GM23248 (cell line): ENCODE measurements at regions not wholly inside any gene's neighbourhood (a gene's known extent, or its start where the extent isn't known, plus 50 kb on each side); places are given as distances from the start of the nearest gene placed in this dataset.
"Not testable (repeated sequence)": the region's sequence is repeated elsewhere in the genome, so short reads cannot be mapped to it uniquely, and the experiment has no call there.

Experiments
- DNase-seq: peaks from one replicate; pipeline ENCODE4 v3.0.0-alpha.2; 2015
- H2AFZ ChIP-seq: fragments of 200-600 bp; sonication (generic); 2 replicates; pipeline ENCODE4 v1.6.1; 2016; ENCODE audit warnings: antibody characterized with exemption
- H3F3A ChIP-seq: fragments of 200-600 bp; sonication (generic); 2 replicates; pipeline ENCODE4 v1.6.1; 2016; ENCODE audit warnings: mild to moderate bottlenecking, antibody characterized with exemption, mixed run types; ENCODE audit not compliant: insufficient read depth
- H3K27ac ChIP-seq: fragments of 200-600 bp; sonication (generic); 2 replicates; pipeline ENCODE4 v1.5.1; 2016; ENCODE audit warnings: mild to moderate bottlenecking
- H3K27me3 ChIP-seq: fragments of 200-600 bp; sonication (generic); replicated peaks from 2 replicates; pipeline ENCODE4 v1.6.1; 2016; ENCODE audit warnings: mild to moderate bottlenecking; ENCODE audit not compliant: insufficient read depth
- H3K36me3 ChIP-seq: fragments of 200-600 bp; sonication (generic); 2 replicates; pipeline ENCODE4 v1.6.1; 2016; ENCODE audit warnings: low read depth, mild to moderate bottlenecking
- H3K4me1 ChIP-seq: fragments of 200-600 bp; sonication (generic); 2 replicates; pipeline ENCODE4 v1.6.1; 2016; ENCODE audit warnings: mild to moderate bottlenecking; ENCODE audit not compliant: insufficient read depth
- H3K4me2 ChIP-seq: fragments of 200-600 bp; sonication (generic); one replicate; pipeline ENCODE4 v1.6.1; 2016; ENCODE audit warnings: mild to moderate bottlenecking; ENCODE audit not compliant: unreplicated experiment
- H3K4me3 ChIP-seq: fragments of 200-600 bp; sonication (generic); 2 replicates; pipeline ENCODE4 v1.5.1; 2016; ENCODE audit warnings: mild to moderate bottlenecking
- H3K79me2 ChIP-seq: fragments of 200-600 bp; sonication (generic); 2 replicates; pipeline ENCODE4 v1.6.1; 2016; ENCODE audit warnings: mild to moderate bottlenecking; ENCODE audit not compliant: insufficient read depth
- H3K9ac ChIP-seq: fragments of 200-600 bp; sonication (generic); 2 replicates; pipeline ENCODE4 v1.6.1; 2016; ENCODE audit warnings: mild to moderate bottlenecking
- H3K9me2 ChIP-seq: fragments of 200-600 bp; sonication (generic); 2 replicates; pipeline ENCODE4 v1.6.1; 2016; ENCODE audit warnings: mixed run types, mild to moderate bottlenecking, moderate library complexity; ENCODE audit not compliant: insufficient read depth
- H3K9me3 ChIP-seq: fragments of 200-600 bp; sonication (generic); one replicate; pipeline ENCODE4 v1.6.1; 2017; ENCODE audit warnings: low read depth
- H4K20me1 ChIP-seq: fragments of 200-600 bp; sonication (generic); 2 replicates; pipeline ENCODE4 v1.6.0; 2016; ENCODE audit not compliant: insufficient read depth
- EZH2phosphoT487 ChIP-seq: fragments of 200-600 bp; sonication (generic); IDR thresholded peaks from 2 replicates; pipeline ENCODE4 v1.6.1; 2018; ENCODE audit warnings: antibody characterized with exemption, moderate library complexity, mild to moderate bottlenecking, low read depth; ENCODE audit not compliant: insufficient read depth
- WGBS, 2 experiments: methylation state at CpG; one replicate each; pipeline ENCODE4 v1.1.6; 2015 to 2017; ENCODE audit warnings: low lambda C conversion rate in 2 of 2, low coverage in 1 of 2; ENCODE audit errors: missing lambda C conversion rate in 2 of 2; 5-methylcytosine and 5-hydroxymethylcytosine counted together
- in situ Hi-C: fragments of 300-500 bp; cut with MboI; formaldehyde crosslinking; loops from 2 replicates; pipeline ENCODE4 v1.15.0; 2020

GRCh38 chr17:30724034-30724650, 100.3 kb downstream of the CRLF3 start:
- in situ Hi-C loops = loop anchor here (25.0 kb wide), 1 partner anchor 212 kb away; no protein-coding TSS in a partner anchor
- H3K4me2 ChIP-seq, H3K27me3 ChIP-seq, H3K36me3 ChIP-seq, DNase-seq, H3K9me3 ChIP-seq, H2AFZ ChIP-seq, H3F3A ChIP-seq, H3K4me1 ChIP-seq, H3K9ac ChIP-seq, H4K20me1 ChIP-seq, H3K4me3 ChIP-seq, H3K27ac ChIP-seq, H3K9me2 ChIP-seq: not testable (repeated sequence)
- peaks cover 53% of the 10 kb centered on the region for H3K79me2 ChIP-seq
- WGBS, 2 experiments = 85 to 87% methylated on average over 10 to 11 of the region's 11 CpGs

GRCh38 chr17:30722114-30722780, 102.2 kb downstream of the CRLF3 start:
- H3K9ac ChIP-seq, H3K9me3 ChIP-seq, DNase-seq, H3K27me3 ChIP-seq, H3F3A ChIP-seq, H4K20me1 ChIP-seq, H3K4me1 ChIP-seq, H3K27ac ChIP-seq, H2AFZ ChIP-seq, H3K9me2 ChIP-seq, H3K36me3 ChIP-seq, H3K4me2 ChIP-seq, H3K4me3 ChIP-seq: not testable (repeated sequence)
- peaks cover 48% of the 10 kb centered on the region for H3K79me2 ChIP-seq
- WGBS, 2 experiments = 88% methylated on average over 12 of the region's 12 CpGs
- in situ Hi-C loops = loop anchor here (25.0 kb wide), 1 partner anchor 210 kb away; no protein-coding TSS in a partner anchor

- not testable (repeated sequence) for H2AFZ ChIP-seq, H3K4me3 ChIP-seq, H3K27me3 ChIP-seq, H3K4me2 ChIP-seq, H3K36me3 ChIP-seq, H3F3A ChIP-seq, H4K20me1 ChIP-seq, H3K27ac ChIP-seq, H3K9me3 ChIP-seq, H3K4me1 ChIP-seq, H3K9me2 ChIP-seq, DNase-seq, H3K9ac ChIP-seq
- H3K79me2 ChIP-seq = peaks cover 44% of the 10 kb centered on the region
- WGBS, 2 experiments = 80 to 88% methylated on average over 4 to 5 of the region's 5 CpGs
- in situ Hi-C loops = loop anchor here (25.0 kb wide), 1 partner anchor 209 kb away; no protein-coding TSS in a partner anchor
Observed at GRCh38 chr17:30720971-30721370, 103.5 kb downstream of the CRLF3 start.

GRCh38 chr17:30720013-30720471, 104.5 kb downstream of the CRLF3 start:
- H3K27me3 ChIP-seq = no peaks in the 10 kb centered on the region
- H3K27ac ChIP-seq = no peak overlapping the region
- H3K4me3 ChIP-seq = no peak overlapping the region
- no peak for DNase-seq
- H3K36me3 ChIP-seq = no peaks in the 10 kb centered on the region
- WGBS, 2 experiments = 92 to 94% methylated on average over 10 to 14 of the region's 14 CpGs
- H3F3A ChIP-seq = no peaks in the 10 kb centered on the region
- no peaks in the 10 kb centered on the region for H3K9me2 ChIP-seq
- peaks cover 43% of the 10 kb centered on the region for H3K79me2 ChIP-seq
- no peak overlapping the region for H3K9ac ChIP-seq
- H3K4me1 ChIP-seq = no peaks in the 10 kb centered on the region
- no peaks in the 10 kb centered on the region for H3K9me3 ChIP-seq
- no peak overlapping the region for H3K4me2 ChIP-seq
- no peak for TF ChIP-seq EZH2phosphoT487
- in situ Hi-C loops = loop anchor here (25.0 kb wide), 1 partner anchor 208 kb away; no protein-coding TSS in a partner anchor
- H4K20me1 ChIP-seq = no peaks in the 10 kb centered on the region
- no peak overlapping the region for H2AFZ ChIP-seq

GRCh38 chr17:30719131-30719973, 105.1 kb downstream of the CRLF3 start:
- not testable (repeated sequence) for H3F3A ChIP-seq, H3K4me3 ChIP-seq, H3K9me2 ChIP-seq, H3K4me2 ChIP-seq, H3K9ac ChIP-seq, H2AFZ ChIP-seq, H3K27me3 ChIP-seq, H3K36me3 ChIP-seq, H3K9me3 ChIP-seq, H3K27ac ChIP-seq, H4K20me1 ChIP-seq, H3K4me1 ChIP-seq
- peak; percentile 69 for DNase-seq
- peaks cover 43% of the 10 kb centered on the region for H3K79me2 ChIP-seq
- in situ Hi-C loops = loop anchor here (25.0 kb wide), 1 partner anchor 207 kb away; no protein-coding TSS in a partner anchor
- 64 to 65% methylated on average over 22 of the region's 22 CpGs for WGBS, 2 experiments

GRCh38 chr17:30718691-30719090, 105.8 kb downstream of the CRLF3 start:
- not testable (repeated sequence) for H3K4me2 ChIP-seq, H3K4me1 ChIP-seq, H3K9ac ChIP-seq, H3K9me3 ChIP-seq, H3K27me3 ChIP-seq, H3K9me2 ChIP-seq, H3F3A ChIP-seq, H2AFZ ChIP-seq, H3K27ac ChIP-seq, H3K36me3 ChIP-seq, DNase-seq, H3K4me3 ChIP-seq, H4K20me1 ChIP-seq
- WGBS, 2 experiments = 90 to 91% methylated on average over 8 of the region's 8 CpGs
- H3K79me2 ChIP-seq = peaks cover 43% of the 10 kb centered on the region
- in situ Hi-C loops = loop anchor here (25.0 kb wide), 1 partner anchor 206 kb away; no protein-coding TSS in a partner anchor

GRCh38 chr17:30718099-30718447, 106.4 kb downstream of the CRLF3 start:
- not testable (repeated sequence) for H3K36me3 ChIP-seq, H3K9me3 ChIP-seq, H3K4me3 ChIP-seq, DNase-seq, H3K9me2 ChIP-seq, H3K27ac ChIP-seq, H3K4me1 ChIP-seq, H3K9ac ChIP-seq, H2AFZ ChIP-seq, H3K27me3 ChIP-seq, H3F3A ChIP-seq, H3K4me2 ChIP-seq, H4K20me1 ChIP-seq
- H3K79me2 ChIP-seq = peaks cover 40% of the 10 kb centered on the region
- in situ Hi-C loops = loop anchor here (25.0 kb wide), 1 partner anchor 206 kb away; no protein-coding TSS in a partner anchor
- 96% methylated on average over 6 of the region's 6 CpGs for WGBS, 2 experiments
